ENCODE measurements at regions not wholly inside any gene's neighbourhood (a gene's known extent, or its start where the extent isn't known, plus 50 kb on each side); places are given as distances from the start of the nearest gene placed in this dataset.

DNA sequence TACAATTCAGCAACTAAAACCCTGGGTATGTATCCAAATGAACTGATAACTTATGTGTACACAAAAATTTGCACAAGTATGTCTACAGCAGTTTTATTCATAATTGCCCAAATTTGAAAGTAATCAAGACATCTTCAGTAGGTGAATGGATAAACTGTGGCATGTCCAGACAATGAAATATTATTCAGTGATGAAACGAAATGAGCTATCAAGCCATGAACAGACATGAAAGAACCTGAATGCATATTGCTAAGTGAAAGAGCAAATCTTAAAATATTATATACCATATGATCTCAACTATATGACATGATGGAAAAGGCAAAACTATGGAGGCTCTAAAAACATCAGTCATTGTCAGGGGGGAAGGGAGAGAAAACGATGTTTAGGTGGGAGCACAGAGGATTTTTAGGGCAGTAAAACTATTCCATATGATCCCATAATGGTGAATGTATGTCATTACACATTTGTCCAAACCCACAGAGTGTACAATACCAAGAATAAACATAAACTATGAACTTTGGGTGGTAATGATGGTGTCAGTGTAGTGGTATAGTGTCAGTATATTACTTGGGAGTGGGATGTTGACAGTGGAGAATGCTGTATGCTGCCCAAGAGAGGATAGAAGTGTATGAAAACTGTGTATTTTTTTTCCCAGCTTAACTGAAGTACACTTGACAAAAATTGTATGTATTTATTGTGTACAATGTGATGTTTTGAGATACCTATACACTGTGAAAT is 92.8 kb upstream of the PPP2R5A start:
- DNase-seq: no peak

DNA sequence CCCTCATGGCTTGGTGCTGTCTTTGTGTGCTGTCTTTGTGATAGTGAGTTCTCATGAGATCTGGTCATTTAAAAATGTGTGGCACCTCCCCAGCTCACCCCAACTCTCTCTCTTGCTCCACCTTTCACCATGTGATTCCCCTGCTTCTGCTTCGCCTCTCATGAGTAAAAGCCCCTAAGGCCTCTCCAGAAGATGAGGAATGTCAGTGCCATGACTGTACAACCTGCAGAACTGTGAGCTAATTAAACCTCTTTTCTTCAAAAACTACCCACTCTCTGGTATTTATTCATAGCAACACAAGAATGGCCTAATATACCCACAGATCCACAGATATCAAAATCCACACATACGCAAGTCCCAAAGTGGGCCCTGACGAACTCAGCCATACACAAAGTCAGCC is 88.9 kb upstream of the PPP2R5A start:
- no peak for DNase-seq

DNA sequence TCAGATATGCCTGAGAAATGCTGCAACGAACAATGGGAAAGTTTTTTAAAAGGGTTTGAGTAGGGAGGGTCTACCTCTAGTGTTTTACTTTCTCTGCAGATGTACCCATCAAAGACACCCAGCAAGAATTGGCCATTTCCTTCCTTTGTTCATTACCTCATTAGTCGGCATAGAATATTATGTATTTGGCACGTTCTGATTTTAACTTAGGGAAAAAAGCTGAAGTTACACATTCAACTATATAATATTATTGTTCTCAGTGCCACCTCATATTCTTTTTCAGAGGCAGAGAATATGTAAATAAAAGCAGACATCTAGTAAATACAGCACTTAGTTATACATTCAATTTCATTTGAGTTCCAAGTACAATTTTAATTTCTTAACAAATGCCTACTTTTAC is 83.7 kb upstream of the PPP2R5A start:
- DNase-seq: no peak

DNA sequence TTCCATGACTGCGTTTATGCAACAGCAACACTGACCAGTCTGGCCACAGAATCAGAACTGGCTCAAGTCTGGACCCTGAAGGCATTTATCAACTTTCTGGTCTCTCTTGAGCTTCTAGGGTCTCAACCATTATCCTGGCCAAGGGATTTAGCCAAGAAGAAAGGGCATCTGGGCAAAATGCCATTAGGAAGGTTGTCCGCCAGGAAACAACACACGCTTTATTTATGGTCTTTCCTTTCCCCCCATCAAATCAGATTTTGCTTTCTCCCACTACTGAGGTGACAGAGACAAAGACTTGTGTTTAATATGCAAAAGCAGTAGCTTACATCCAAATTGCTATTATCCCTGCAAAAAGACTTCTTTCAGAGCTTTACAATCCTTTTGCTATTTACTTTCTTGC is 81.6 kb upstream of the PPP2R5A start:
- no peak for DNase-seq

DNA sequence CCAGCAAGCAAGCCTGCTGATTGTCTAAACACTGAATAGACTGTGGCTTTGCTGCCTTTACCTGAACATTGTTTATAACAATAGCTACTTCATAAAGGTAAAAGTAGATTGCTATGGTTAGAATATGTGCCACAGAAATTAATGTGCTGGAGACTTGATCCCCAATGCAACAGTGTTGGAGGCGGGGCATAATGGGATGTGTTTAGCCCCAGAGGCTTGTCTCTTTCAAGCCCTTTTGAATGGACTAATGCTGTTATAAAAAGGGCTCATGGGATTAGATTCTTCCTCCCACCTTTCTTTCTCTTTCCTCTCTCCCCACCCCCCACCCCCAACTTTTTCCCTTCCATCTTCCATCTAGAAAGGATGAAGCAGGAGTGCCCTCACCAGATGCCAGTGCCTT is 80.2 kb upstream of the PPP2R5A start:
- DNase-seq: no peak

DNA sequence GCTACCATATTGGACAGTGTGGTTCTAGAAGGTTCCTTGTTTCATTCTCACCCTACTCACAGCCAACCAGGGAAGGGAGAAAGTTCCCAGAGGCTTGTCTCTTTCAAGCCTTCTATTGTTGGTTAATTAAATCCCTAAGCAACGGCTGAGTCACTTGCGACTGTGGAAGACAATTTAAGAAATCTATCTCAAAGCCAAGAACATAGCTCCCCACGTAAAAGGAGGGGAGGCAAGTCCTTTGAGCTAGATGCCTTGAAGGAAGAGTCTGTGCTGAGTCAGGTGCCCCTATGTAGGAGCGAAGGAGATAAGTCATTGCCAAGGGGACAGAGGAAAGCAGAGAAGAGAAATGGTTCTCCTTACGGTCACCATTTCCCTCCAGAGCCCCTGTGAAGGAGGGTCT is 79.4 kb upstream of the PPP2R5A start:
- DNase-seq: no peak

DNA sequence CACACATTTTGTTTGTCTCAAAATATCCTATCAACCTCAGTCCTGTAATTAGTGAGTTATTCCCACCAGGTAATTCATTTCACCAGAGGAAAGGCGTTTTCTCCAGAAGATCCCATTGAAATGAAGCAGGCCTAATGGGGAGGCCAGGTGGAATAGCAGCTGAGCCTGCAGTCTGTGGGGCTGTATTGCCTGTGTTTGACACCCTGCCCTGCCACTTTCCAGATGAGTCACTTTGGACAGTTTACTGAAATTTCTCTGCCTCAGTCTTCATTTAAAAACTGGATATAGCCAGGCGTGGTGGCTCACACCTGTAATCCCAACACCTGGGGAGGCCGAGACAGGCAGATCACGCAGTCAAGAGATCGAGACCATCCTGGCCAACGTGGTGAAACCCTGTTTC is 78.1 kb upstream of the PPP2R5A start:
- no peak for DNase-seq

DNA sequence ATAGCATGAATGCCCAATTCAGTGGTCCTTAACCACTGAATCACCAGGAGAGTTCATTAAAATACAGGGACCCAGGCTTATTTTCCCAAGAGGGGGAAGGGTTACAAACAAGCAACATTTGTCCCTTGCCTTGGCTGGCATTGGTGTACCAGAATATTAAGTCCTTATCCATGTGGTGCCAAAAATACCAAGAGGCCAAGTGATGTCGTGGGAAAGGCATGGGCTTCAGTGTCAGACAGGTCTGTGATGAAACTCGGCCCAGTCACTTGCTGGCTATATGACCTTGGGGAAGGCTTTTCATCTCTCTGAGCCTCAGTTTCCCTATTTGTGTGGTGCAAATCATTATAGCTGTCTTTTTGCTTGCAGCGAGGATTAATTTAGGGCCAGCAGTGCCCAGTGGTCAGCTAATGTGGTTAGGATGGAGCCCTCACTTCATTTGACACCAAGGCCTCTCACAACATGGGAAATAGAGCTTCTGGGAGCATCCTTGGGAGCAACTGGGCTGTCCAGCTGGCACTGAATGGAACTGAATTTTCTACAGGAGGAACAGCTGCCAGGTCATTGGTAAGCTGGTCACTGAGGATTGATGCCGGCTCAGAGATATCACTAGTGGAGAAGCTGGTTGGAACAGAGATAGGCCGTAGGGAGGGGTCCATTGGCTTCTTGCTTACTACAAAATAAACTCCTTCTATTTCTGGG is 77.2 kb upstream of the PPP2R5A start:
- DNase-seq: no peak

DNA sequence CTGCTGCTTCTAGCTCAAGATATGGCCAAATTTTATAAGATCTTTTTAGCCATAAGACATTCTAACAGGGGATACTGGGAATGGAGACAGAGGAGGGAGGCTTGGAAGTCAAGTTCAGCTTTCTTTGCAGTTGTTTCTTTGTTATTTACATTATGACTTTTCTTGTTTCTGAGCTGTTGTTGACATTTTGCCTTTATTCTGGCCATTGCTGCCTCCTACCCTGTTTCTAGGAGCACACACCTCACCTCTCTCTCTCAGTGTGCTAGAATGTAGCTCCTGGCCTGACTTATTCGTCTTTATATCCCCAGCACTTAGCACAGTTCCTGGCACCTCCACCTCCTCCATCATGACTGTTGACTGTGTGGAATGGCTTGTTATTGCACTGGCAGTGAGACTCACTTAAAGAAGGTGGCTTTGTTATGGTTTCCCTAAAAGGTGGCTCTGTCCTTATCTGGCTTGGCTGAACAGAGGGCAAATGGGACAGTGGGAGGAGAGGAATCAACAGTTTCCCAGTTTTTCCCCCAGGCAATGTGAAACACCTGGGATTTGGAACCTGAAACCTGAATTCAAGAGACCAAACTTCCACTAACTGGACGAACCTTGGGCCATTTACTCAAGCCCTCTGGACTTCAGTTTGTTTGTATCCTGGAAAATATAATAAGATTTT is 76.1 kb upstream of the PPP2R5A start:
- DNase-seq: no peak

DNA sequence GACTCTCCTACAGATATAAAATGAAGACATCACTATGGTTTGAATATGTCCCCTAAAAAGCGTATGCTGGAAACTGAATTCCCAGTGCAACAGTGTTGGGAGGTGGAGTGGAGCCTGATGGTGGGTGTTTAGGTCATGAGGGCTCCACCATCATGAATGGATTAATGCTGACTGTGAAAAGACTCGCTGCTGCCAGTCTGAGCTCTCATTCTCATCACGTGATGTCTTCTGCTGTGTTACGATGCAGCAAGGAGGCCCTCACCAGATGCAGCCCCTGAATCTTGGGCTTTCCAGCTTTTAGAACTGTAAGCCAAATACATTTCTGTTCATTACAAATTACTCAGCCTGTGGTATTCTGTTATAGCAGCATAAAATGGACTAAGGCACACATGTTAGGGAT is 73.8 kb upstream of the PPP2R5A start:
- no peak for DNase-seq

DNA sequence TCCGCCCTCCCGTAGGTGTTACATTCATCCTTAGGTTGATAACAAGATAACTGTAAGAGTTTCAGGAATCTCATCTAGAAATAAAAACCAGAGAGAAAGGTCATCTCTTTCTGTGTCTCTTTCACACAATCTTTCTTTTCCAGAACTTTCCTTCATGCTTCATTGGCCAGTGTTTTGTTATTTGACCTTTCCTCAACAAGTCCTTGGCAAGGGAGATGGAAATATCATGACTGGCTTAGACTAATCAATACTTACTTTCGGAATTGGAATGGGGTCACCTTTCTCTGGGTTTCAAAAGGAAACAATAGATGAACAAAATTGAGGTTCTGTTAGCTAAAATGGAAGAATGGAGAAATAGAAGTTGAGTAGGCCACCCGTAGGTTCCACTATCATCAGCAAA is 72.9 kb upstream of the PPP2R5A start:
- DNase-seq: no peak

DNA sequence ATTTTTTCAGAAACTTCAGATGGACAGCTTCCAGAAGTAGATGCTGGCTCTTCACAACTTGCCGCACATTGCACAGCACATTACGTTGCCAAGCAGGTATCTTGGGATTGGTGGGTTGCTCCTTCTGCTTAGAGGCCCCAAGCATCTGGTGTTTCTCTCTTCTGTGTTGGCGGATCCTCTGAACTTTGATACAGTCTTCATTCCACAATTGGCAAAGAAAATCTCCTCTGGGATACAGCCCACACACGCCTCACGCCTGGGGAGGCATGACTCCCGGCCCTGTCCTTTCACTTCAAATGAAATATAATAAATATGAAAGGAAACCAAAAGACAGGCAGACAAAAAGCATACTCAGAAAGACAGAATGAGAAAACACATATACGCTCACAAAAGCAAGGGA is 72.3 kb upstream of the PPP2R5A start:
- DNase-seq: no peak

DNA sequence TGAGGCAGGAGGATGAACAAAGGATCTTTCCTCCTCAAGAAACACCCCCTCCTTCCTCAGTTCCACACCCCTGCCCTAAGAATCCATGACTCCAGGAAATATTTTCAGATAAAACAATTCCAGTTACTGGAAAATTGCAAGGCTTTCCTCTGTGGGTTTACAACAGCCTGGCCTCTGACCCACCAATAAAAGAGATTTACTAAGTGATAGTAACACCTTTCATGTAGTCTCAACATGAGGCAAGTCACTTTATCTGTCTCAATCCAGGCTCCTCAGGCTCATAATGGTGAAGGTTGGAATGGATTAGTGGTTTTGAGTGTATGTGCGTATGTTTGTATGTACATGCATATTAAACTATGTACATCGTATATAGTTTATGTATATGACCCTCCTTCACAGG is 71.4 kb upstream of the PPP2R5A start:
- DNase-seq: no peak

DNA sequence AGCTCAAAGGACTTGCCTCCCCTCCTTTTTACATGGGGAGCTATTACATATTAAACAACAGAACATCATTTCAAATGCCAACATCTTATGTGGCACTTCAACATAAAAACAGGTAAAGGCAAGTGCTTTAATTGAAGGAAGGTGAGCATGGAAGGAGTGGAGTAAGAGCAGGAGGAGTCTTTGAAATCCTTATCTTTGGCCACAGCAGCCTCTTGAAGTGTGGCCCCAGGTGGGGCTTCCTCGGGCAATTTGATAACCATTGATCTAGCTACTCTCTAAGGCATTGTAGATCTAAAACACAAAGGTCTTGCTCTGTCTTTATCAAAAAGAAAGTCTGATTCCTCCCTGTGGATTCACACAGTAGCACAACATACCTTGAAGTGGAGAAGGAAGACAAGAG is 70.9 kb upstream of the PPP2R5A start:
- DNase-seq: no peak

DNA sequence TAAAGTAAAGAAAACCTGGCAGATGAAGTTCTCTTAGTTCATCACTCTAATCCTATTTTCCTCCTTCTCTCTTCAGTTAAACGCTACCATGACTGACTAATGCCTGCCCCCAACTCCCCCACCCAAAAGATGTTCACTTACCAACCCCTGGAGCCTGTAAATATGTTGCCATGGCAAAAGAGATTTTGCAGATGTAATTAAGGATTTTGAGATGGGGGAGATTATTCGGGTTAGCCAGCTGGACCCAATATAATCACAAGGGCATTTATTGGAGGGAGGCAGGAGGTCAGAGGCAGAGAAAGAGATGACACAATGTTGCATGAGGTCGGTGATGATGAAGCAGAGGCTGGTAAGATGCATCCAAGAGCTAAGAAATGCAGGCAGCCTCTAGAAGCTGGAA is 69.3 kb upstream of the PPP2R5A start:
- DNase-seq: no peak

DNA sequence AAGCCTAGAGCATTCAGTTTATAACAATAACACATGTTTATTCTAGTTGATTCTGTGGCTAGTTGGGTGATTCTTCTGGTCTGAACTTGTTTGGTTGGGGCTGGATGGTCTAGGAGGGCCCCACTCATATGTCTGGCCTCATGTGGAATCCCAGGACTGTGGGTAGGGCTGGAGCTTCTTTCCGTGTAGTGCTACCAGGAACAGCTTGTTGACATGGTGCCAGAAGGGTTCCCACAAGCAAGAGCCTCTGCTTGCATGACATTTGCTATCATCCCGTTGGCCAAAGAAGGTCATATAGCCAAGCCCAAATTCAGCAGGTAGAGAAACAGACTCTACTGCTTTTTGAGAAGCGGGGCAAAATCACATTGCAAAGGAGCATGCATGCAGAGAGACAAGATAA is 67.6 kb upstream of the PPP2R5A start:
- DNase-seq: no peak

DNA sequence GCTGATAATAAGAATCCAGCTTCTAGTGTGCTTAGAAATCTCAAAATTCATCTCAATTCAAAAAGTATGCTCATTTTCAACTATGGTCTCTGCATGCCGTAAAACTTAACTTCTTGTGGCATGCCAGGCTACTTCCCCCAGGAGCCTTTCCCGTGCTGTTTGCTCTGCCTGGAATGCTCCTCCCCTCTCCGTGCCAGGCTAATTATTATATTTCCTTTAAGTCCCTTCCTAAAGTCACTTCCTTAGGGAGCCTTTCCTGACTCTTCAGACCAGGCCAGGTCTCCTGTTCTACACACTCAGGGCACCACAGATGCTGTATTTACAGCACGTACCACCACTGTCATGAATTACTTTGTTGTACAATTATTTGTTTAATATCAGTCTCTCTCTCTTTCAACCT is 67.1 kb upstream of the PPP2R5A start:
- no peak for DNase-seq

DNA sequence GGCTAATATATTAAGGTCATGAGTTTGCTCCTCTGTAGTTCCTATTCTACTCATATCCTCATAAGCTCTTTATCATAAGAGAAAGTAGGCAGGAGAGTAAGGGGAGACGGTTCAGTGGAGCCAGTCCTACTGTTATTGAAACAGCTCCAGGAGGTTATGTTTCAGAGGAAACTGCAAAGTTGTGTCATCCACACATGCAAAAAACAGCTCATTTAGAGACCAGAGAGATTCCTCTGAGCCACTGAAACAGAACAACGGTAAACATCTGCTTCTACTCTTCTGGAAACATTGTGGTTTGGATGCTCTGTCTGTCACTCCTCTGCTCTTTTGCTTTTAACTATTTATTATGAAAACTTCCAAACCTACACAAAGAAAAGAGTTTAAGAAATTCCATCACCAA is 66.3 kb upstream of the PPP2R5A start:
- DNase-seq: no peak

DNA sequence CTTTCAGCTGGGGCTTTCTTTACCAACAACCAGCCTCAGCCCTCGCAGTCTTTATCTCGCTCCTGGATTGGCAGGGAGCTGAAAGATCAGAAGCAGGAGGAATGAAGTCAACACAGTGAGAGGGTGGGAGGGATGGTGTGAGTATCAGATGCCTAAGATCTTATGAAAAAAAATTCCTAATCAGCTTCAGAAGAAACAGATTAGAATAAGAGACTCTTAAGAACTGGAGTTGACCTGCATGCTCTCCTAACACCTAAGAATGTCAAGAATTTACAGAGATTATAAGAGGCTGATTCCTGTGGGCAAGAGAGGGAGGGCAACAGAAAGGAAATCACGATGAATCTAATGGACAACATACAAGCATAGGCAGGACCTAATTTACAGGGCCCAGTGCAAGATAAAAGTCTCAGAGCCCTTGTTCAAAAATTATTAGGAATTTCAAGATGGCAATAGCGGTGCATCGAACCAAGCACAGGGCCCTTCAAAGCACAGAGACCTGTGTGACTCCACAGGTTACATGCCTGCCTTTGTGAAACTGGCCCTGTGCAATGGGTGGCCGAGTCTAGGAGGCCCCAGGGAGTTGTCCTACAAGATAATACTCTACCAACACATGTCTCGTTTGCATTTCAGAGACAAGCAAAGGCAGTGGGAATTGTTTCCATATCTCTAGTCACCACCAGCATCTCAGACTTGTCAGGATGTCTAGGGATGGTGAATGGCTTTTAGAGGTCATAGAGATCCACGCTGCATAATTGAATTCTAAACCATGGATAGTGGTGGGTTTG is 65.3 kb upstream of the PPP2R5A start:
- DNase-seq: no peak

DNA sequence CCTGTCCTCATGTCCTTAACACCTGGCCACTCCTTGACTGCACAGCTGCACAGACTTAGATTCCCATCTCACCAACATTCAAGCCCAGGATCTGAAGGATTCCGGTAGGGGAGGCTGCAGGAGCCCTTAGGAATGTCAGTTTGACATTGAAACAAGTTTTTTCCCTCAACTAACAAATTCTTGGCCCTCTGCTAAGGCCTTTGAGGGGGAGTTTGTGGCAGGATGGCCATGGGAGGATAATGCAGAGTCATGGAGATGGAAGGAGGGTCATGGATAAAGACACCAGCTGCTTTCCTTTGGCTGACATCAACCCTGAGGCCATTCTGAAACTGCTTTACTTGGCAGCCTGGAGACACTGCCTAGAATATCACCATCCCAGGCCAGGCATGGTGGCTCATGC is 63.4 kb upstream of the PPP2R5A start:
- DNase-seq: no peak

DNA sequence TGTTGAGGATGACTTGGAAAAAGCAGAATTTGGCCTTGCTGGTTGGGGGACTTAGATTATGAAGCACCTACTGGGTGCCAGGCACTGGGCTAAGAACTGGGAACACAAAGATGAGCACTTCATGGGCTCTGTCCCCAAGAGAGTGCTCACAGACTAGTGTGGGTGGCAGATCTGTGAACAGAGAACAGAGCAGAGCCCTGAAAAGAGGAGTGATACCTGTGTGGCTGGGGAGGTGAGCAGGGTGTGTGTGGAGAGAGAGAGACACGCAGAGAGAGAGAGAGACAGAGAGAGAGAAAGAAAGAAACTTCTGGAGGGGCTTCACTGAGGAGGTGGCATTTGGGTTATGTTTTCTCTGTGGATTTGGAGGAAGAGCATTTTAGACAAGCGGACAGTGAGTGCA is 61.1 kb upstream of the PPP2R5A start:
- DNase-seq: no peak

DNA sequence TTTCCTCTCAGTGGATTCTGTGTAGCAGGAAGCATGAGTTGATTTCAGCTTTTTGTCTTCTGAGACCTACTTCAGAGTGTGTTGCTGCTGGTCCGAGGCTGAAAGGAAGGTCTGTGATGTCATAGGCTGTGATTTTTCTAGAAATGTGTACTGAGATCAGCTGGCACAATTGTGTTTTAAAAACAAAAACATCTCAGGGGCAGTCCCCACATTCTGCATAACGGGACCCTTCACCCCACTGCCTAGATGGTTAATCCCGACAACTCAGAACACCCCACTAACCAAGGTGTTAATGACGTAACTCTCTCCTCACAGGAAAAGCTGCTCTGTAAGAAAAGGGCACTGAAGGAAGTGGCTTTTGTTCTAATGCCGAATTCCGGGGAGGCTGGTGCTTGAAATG is 59.8 kb upstream of the PPP2R5A start:
- peak in 2 of 6 experiments; percentile 8 to 25 for DNase-seq

DNA sequence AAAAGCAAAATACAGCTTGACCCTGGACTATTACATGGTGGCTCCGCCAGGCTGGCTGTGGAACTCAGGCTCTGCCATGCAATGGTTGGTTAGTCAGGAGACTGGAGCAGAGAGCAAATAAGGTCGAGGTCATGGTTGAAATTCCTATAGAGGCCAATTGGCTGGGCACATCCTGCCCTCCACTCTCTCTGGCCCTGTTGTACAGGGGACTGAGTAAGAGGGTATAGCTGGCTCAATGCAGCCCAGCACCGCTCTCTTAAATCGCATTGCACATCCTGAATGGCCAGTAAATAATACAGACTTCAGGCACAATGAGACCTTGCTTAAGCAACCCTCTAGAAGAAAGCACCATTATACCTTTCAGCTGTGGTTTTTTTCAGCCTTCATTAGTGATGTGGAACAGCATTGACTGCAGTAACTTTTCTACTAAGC is 59.3 kb upstream of the PPP2R5A start:
- no peak for DNase-seq

DNA sequence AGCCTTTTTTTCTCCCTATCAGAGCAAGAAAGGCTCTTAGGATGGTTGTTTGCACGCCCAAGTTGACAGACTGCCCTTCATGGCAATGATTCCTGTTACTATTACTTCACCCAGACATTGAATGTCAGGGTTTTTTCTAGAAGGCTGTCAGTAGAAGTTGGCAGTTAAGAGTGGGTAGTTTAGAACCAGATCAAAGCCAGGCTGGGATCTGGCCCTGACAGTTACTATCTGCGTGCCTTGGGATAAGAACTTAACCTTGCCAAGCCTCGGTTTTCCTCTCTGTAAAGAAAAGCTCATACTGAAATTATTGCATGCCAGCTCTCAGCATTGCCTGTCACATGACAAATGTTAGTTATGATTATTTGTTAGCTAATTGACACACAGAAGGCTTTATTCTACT is 58.7 kb upstream of the PPP2R5A start:
- DNase-seq: no peak

Data from stimulated activated naive CD4-positive, alpha-beta T cell (primary cell).